Kidney epithelial cell (primary cell): ENCODE measurements at regions not wholly inside any gene's neighbourhood (a gene's known extent, or its start where the extent isn't known, plus 50 kb on each side); places are given as distances from the start of the nearest gene placed in this dataset.

Experiments
- DNase-seq: peaks from one replicate; pipeline ENCODE4 v3.0.0-alpha.2; 2010; ENCODE audit warnings: low read depth
- H3K27me3 ChIP-seq: 2 replicates; pipeline ENCODE4 v1.6.0; 2011; ENCODE audit warnings: low read length; ENCODE audit not compliant: control insufficient read depth, insufficient read depth
- H3K36me3 ChIP-seq: 2 replicates; pipeline ENCODE4 v1.5.1; 2011; ENCODE audit warnings: low read length; ENCODE audit not compliant: control insufficient read depth, insufficient read depth
- H3K4me3 ChIP-seq: 2 replicates; pipeline ENCODE4 v1.5.1; 2011; ENCODE audit warnings: low read depth, mild to moderate bottlenecking, control low read depth, low read length
- TF ChIP-seq, protein P1 (sequence below): IDR thresholded peaks from 2 replicates; pipeline ENCODE4 v1.5.1; 2011; ENCODE audit warnings: mild to moderate bottlenecking, moderate library complexity, low read length, control low read depth, inconsistent platforms; ENCODE audit not compliant: insufficient read depth, poor library complexity, severe bottlenecking

DNA sequence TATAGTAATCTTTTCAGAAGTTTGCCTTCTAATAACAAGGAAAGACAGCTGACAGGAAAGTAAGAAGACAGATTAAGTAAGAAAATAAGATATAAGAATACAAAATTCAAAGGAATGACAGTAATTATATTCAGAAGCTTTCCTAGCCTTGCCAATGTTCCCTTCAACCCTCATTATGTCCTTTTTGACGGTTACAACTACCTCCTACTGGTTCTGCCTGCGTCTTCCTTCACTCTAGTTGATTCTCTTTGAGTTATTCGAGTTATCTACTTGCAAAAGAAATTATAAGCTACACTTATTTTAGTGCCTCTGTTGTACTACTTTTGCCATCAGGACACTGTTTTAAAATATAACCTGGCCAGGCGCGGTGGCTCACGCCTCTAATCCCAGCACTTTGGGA is 218.9 kb upstream of the GYPC start:
- H3K4me3 ChIP-seq: no peak overlapping the region
- H3K27me3 ChIP-seq: no peaks in the 10 kb centered on the region
- TF ChIP-seq, protein P1, sequence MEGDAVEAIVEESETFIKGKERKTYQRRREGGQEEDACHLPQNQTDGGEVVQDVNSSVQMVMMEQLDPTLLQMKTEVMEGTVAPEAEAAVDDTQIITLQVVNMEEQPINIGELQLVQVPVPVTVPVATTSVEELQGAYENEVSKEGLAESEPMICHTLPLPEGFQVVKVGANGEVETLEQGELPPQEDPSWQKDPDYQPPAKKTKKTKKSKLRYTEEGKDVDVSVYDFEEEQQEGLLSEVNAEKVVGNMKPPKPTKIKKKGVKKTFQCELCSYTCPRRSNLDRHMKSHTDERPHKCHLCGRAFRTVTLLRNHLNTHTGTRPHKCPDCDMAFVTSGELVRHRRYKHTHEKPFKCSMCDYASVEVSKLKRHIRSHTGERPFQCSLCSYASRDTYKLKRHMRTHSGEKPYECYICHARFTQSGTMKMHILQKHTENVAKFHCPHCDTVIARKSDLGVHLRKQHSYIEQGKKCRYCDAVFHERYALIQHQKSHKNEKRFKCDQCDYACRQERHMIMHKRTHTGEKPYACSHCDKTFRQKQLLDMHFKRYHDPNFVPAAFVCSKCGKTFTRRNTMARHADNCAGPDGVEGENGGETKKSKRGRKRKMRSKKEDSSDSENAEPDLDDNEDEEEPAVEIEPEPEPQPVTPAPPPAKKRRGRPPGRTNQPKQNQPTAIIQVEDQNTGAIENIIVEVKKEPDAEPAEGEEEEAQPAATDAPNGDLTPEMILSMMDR: no peak
- no peak for DNase-seq
- H3K36me3 ChIP-seq: no peaks in the 10 kb centered on the region

DNA sequence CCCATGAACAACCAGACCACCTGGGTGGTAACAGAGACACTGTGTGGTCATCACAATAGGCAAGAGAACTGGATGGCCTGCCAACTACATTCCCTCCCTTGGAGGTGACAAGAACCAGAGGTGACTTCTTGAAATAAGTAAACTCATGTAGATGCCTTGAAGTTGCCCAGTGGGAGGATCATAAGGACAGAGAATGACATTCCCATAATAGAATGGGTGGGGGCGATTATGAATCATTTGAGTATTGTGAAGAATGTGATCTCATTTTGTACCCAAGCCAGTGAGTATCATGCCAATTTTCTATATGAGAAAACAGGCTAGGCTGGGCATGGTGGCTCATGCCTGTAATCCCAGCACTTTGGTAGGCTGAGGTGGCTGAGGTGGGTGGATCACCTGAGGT is 211.4 kb upstream of the GYPC start:
- Histone ChIP-seq H3K27me3 (no peaks in the 10 kb centered on the region), H3K36me3 (no peaks in the 10 kb centered on the region), H3K4me3 (no peak overlapping the region)
- TF ChIP-seq, protein P1: no peak
- DNase-seq: no peak

DNA sequence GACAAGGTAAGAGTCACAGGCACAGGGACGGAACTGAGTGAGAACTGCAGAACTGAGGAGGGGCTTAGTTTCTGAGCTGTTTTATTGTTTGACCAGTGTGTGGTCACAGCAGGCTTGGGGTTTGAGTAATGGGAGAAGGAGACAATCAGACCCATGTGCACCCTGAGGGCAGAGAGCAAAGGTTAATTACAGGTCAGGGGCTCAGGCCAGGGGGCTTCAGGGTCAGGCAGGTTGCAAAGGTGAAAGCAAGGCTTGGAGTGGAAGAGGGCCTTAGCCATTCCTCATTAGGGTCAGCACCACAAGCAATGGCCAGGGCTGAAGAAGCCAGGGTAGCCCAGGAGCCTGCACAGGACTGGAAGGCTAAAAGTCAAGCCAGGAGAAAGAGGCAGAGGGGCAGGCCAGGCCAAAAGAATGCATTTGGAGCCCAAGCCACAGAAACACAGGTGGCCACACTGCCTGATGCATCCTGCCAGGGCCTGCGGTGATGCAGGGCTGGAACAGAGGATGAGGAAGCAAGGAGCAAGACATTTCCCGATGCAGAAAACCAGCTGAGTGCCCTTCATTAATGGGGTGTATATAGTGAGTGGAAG is 209.8 kb upstream of the GYPC start:
- H3K4me3 ChIP-seq: no peak overlapping the region
- no peaks in the 10 kb centered on the region for H3K27me3 ChIP-seq
- TF ChIP-seq, protein P1: no peak
- DNase-seq: no peak
- H3K36me3 ChIP-seq: no peaks in the 10 kb centered on the region

DNA sequence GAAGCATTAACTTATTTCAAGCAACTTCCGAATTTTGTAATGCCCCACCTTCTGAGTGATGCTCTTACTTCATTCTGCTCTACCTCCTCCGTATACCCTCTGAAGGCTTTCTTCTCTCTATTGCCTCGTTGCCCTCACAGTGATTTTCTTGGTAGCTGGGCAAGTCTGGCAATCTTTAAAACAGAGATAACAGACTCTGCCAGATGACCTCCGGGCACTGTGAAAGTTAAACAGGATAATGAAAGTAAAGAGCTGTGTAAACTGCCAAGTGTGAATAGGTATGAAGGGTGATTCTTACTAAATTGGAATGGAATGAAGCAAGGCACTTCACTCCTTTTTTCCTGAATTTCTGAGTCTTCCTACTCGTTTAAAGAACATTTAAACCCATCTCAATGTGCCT is 207.3 kb upstream of the GYPC start:
- no peak for DNase-seq
- Histone ChIP-seq H3K27me3 (no peaks in the 10 kb centered on the region), H3K36me3 (no peaks in the 10 kb centered on the region), H3K4me3 (no peak overlapping the region)
- TF ChIP-seq, protein P1: no peak

DNA sequence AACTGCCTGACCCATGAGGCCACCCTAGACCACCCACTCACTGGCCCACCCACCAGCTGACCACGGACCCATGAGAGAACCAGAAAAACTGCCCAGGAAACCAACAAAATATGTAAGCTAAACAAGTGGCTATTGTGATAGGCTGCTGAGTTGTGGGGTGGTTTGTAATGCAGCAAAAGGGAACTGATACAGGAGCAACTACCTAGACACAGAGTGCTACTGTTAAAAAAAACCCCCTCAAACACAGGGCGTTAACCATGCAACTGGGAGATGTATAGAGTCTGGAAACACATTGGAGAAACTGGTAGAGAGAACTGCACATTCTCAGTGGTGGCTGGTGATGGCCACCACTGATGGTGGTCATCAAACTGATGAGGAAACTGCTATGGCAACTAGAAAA is 206.3 kb upstream of the GYPC start:
- H3K27me3 ChIP-seq: no peaks in the 10 kb centered on the region
- DNase-seq: no peak
- no peaks in the 10 kb centered on the region for H3K36me3 ChIP-seq
- TF ChIP-seq, protein P1: no peak
- no peak overlapping the region for H3K4me3 ChIP-seq
